A172 (cell line): ENCODE measurements at regions not wholly inside any gene's neighbourhood (a gene's known extent, or its start where the extent isn't known, plus 50 kb on each side); places are given as distances from the start of the nearest gene placed in this dataset.
"Not testable (repeated sequence)": the region's sequence is repeated elsewhere in the genome, so short reads cannot be mapped to it uniquely, and the experiment has no call there.

Experiments used
- DNase-seq: peaks from one replicate; pipeline ENCODE4 v3.0.0-alpha.2; 2015; ENCODE audit warnings: low spot score

DNA sequence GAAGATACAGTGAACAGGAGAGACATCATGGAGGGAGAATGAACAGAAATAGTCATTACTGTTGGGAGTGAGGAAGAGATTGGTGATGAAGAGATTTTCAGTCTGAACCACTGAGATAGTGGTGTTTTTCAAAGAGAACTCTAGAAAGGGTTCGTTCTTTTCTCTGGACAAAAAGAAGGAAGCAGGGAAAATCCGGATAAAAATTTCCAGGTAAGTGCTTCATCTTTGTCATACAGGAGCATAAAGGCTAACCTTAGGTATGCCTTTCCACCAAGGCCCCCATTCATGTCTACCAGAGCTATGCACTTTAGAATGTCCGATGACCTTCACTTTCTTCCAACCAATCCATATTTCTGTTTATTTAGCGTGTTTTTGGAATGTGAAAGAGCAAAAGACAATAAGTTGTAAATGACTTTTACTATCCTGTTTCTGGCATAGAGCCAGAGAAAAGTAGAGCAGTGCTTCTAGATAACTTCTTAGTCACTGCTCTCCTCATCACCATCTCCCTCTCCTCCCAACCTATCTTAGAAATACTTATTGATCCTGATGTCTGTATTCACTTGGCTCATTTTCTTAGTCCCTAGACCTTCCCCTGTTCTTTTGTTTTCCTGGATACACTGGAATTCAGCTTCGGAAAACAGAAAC, 116.5 kb downstream of the TTC6 start:
- no peak for DNase-seq

DNA sequence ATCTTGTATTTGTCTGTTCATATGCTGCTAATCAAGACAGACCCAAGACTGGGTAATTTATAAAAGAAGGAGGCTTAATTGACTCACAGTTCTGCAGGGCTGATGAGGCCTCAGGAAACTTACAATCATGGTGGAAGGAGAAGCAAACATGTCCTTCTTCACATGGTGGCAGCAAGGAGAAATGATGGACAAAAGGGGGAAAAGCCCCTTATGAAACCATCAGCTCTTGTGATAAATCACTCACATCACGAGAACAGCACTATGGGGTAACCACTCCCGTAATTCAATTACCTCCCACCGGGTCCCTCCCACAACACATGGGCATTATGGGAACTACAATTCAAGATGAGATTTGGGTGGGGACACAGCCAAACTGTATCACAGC, 117.0 kb downstream of the TTC6 start:
- DNase-seq, result not testable (repeated sequence)

DNA sequence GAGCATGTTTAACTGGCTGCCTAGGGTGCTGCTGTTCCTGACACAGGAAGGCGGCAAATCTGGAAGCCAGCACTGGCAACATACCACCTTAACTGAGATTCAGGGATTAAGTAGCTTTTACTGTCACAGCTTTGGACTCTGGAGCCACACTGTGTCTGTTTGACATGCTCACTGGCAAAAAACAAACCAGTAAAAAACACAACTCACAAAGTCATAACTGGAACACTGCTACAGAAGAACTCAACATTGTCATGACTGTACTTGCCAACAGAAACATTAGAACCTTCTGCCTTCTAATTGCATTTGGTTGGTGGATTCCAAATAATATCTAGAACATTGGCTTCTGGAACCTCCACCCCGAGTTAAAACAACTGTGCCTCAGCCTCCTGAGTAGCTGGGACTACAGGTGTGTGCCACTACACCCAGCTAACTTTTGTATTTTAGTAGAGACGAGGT, 117.6 kb downstream of the TTC6 start:
- DNase-seq, result no peak

DNA sequence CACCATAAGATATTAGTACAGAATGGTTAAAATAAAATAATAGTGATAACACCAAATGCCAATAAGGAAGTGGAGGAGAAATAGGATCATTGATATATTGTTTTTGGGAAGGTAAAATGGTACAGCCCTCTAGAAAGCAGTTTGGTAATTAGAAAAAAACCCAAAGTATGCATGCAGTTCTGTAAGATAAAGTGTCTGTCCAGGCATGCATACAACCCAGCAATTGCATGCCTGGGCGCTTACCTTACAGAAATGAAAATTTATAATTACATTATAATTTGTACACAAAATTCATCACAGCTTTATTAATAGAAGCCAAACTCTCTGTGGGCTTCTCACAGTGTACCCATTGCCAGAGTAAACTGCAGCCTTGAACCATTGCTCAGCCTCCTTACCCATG, 124.7 kb downstream of the TTC6 start:
- no peak for DNase-seq

DNA sequence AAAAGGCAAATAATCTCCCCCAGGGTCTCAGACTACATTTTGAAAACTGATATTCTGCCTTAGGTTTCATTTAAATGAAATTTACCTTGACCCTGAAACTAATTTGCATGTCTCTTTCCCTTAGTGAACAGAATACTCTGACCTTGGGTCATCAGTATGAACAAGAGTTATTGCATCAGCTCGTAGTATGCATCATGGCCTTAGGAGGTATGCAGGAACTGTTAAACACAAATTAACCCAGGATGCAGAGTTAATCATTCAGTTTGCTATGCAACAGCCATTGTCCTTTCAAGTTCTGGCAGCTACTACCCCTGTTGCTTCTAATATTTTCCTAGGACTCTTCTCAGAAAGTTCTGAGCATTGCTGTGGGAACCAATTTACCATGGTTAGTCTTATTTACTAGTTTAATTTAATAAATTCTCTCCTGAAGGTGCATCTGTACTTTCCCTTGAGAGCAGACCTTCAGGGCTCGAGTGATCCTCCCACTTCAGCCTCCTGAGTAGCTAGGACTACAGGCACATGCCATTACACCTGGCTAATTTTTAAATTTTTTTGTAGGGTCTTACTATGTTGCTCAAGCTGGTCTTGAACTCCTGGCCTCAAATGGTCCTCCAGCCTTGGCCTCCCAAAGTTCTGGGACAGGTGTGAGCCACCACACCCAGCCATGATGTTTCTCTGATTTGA, 126.7 kb downstream of the TTC6 start:
- no peak for DNase-seq

DNA sequence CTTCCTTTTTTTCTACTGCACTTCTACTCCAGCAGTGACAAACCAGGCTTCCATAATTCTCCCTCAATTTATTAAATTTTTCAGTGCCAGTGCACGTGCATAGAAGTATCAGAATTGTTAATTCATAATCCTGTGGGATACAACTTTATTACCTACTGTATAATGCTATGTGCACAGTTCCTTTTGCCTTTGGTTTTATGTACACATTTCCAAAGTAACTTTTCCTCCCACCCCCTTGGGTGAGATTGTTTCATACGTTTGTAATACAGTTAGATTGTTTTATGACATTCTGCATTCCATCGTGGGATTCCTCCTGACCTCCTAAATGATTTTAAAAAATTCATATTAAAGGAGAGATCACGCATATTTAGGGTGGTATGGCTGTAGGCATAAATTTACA, 128.1 kb downstream of the TTC6 start:
- no peak for DNase-seq

DNA sequence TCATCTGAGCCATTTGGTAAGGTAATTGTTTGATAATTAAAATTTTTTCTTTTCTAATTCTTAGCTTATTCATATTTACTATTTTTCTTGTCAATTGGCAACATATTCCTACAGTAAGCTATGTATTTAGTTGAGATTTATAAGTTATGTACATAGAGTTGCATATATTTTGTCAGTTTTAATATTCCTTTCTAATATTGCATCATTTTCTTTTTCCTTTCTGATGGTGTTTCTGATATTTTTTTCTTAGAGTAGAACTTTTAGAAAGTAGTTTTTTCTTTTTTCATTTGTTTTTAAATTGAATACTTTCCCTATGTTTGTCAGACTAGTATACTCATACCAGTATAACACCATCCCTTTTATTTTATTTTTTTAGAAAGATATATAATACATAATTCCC, 131.3 kb downstream of the TTC6 start:
- DNase-seq, result no peak

DNA sequence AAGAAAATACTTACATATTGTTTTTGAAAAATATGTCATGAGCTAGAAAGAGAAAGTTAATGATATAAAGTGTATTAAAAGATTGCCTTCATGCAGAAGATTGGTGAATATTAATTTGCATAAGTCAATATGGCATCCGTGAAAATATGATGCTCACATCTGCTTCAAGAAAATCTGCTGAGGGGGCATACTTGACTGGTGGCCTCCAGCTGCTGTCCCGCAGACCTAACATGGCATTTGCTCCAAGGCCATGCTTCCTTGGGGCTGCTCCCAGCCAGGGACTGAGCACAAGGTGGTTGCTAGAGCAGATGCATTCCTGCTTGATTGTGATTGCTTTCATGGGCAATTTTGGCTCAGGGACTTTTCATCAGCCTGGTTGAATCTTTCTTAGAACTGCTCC, 133.8 kb downstream of the TTC6 start:
- DNase-seq, result no peak

DNA sequence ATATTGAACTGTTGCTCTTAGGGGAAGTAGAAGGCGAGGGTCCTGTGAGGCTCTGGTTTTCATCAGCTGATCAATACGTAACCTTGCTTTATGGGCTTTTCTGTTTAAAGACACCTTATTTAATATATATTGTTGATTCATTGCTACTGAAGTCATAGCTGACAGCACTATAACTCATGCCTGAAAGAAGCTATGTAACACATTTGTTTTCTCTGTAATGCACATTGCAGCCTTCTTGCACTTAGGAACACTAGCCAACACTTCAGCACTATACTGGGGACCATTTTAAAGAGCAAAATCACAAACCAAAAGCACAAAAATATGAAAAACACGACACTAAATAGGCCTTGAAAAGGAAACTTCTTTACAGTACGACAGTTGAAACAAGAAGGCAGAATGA, 135.7 kb downstream of the TTC6 start:
- DNase-seq, result no peak

DNA sequence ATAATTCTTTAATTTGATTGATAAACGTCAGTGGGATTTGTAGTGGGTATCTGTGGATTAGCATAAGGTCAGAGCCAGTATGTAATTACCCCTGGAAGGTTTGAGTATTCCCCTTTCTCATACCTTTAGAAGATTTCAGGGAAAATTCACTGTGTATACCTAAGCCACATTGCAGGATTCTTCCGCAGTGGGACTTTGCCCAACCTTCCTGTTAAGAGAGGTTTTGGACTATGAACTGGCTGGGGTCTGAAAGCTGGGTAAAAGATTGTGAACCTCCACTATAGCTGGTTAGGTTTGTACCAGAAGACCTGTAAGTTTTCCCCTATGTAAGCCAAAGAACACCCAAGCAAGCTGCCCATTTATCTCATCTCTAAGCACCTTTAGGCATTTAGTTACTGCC, 150.2 kb downstream of the TTC6 start:
- no peak for DNase-seq

DNA sequence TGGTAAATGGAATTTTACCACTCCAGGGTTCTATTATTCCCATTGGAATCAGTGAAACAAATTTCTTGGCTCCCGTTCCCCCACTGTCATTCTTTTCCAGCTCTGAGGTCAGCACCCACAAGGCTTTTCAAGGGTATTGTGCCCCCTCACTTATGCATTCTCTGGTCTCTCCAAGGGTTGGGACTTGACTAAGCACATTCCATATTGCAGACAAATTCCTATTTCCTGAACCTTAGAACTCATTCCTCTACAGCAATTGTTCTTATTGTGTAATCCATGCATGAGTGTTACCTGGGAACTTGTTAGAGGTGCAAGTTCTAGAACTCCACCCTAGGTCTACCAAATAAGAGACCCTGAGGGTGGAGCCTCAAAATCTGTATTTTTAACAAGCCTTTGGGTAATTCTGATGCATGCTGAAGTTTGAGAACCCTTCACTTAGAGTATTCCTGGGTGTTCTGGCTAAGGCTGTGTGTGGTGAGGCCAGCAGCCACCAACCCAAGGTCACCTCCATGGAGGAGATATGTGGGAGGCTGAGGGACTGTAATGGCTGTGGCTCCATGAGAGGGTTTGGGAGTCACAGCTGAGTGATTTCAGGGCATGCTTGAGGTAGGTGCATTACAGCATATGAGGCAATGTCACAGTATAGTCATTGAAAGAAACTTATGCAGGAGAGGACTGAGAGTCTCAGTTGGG, 150.9 kb downstream of the TTC6 start:
- DNase-seq, result no peak

DNA sequence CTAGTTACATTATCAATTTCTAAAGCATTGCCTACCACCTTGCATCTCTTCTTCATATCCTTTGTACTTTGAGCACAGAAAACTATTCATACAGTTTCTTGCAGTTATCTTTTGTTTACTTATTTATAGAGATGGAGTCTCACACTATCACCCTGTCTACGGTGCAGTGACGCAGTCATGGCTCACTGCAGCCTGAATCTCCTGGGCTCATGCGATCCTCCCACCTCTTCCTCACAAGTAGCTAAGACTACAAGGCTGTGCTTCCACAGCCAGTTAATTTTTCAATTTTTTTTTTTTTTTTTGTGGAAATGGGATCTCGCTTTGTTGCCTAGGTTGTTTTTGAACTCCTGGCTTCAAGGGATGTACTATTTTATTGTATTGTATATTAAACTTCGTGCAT, 158.0 kb downstream of the TTC6 start:
- no peak for DNase-seq

DNA sequence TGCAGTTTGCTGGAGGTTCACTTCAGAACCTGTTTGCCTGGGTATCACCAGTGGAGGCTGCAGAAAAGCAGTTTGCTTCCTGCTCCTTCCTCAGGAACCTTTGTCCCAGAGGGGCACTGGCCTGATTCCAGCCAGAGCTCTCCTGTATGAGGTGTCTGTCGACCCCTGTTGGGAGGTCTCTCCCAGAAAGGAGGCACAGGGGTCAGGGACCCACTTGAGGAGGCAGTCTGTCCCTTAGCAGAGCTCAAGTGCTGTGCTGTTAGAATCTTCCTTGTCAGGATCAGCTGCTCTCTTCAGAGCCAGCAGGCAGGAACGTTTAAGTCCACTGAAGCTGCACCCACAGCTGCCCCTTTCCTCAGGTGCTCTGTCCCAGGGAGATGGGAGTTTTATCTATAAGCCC, 164.8 kb downstream of the TTC6 start:
- not testable (repeated sequence) for DNase-seq

DNA sequence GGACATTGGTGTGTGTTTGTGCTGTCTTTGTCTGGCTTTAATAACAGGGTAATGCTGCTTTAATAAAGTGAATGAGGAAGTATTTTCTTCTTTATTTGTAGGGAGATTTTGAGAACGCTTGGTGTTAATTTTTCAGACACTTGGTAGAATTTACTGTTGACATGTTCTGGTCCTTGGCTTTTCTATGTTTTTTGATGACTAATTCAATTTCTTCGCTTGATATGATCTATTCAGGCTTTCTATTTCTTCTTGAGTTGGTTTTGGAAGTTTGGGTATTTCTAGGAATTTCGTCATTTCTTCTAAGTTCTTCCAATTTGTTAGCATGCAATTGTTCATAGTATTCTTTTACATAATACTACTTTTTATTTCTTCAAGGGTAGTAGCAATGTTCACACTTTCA, 167.8 kb downstream of the TTC6 start:
- DNase-seq, result no peak

DNA sequence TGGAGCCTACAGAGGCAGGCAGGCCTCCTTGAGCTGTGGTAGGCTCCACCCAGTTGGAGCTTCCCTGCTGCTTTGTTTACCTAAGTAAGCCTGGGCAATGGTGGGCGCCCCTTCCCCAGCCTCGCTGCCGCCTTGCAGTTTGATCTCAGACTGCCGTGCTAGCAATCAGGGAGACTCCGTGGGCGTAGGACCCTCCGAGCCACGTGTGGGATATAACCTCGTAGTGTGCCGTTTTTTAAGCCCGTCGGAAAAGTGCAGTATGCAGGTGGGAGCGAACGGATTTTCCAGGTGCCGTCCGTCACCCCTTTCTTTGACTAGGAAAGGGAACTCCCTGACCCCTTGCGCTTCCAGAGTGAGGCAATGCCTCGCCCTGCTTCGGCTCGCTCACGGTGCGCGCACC, 176.9 kb downstream of the TTC6 start:
- not testable (repeated sequence) for DNase-seq

DNA sequence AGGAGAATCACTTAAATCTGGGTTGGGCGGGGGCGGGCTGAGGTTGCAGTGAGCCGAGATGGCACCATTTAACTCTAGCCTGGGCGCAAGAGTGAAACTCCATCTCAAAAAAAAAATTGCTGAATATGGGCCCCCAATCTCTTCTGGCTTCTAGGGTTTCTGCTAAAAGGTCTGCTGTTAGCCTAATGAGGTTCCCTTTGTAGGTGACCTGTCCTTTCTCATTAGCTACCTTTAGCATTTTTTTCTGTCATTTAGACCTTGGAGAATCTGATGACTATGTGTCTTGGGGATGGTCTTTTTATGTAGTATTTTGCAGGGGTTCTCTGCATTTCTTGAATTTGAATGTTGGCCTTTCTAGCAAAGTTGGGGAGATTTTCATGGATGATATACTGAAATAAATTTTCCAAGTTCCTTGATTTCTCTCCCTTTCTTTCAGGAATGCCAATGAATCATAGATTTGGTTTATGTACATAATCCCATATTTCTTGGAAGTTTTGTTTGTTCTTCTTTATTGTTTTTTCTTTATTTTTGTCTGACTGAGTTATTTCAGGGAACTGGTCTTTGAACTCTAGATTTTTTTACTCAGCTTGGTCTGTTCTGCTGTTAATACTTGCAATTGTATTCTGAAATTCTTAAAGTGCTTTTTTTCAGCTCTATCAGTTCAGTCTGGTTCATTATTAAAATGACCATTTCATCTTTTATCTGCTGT, 181.5 kb downstream of the TTC6 start:
- DNase-seq, result no peak

DNA sequence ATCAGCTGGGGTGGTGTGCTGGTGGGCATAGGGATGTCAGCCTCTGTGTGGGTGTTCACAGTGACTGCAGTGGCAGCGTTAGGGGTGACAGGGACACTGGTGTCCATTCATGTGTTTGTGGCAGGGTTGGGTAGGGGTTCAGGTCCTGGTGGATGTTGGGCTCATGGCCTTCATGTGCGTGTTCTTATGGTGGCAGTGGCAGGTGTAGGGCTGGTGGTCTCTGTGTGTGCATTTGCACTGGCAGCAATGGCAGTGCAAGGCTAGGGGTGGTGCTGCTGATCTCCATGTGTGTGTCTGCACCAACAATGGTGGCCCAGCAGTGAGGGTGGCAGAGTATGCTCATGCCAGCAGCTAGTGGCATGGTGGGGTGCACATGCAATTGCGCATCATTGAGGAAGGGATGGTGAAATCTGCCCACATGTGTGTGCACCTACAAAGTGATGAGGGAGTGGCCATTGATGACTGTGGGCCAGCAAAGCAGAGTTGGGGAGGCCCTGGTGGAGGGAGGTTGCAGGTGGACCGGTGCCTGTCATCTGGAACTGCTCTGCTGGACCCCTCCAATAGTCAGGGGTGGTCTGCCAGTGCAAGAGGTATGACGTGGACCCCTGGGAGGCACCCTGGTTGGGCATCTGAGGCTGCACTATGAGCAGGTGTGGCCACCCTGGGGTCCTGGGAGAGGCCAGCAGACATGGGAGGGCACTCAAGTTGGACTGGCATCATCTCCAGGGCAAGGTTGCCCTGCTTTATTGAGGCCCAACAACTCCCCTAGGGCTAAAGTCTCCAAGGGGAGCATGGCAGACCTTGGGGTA, 182.9 kb downstream of the TTC6 start:
- no peak for DNase-seq

DNA sequence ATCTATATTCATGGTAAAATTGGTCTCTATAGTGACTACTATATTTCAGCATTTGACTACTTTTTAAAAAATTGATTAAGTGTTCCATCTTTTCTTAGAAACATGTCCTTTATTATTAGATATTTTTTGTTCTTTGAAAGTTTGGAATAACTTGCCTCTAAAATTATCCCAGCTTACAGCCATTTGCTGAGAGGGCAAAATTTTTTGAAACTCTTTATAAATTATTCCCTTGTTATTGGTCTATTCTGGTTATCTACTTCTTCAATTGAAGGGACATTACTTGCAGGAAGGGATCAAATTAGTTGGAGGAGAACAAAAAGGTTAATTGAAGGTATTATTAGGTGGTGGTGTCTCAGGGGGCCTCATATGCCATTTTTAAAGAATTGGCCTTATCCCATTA, 184.1 kb downstream of the TTC6 start:
- no peak for DNase-seq

DNA sequence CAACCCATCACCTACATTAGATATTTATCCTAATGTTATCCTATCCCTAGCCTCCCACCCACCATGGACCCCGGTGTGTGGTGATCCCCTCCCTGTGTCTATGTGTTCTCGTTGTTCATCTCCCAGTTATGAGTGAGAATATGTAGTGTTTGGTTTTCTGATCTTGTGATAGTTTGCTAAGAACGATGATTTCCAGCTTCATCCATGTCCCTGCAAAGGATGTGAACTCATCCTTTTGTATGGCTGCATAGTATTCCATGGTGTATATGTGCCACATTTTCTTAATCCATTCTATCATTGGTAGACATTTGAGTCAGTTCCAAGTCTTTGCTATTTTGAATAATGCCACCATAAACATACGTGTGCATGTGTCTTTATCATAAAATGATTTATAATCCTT, 185.3 kb downstream of the TTC6 start:
- DNase-seq, result not testable (repeated sequence)

DNA sequence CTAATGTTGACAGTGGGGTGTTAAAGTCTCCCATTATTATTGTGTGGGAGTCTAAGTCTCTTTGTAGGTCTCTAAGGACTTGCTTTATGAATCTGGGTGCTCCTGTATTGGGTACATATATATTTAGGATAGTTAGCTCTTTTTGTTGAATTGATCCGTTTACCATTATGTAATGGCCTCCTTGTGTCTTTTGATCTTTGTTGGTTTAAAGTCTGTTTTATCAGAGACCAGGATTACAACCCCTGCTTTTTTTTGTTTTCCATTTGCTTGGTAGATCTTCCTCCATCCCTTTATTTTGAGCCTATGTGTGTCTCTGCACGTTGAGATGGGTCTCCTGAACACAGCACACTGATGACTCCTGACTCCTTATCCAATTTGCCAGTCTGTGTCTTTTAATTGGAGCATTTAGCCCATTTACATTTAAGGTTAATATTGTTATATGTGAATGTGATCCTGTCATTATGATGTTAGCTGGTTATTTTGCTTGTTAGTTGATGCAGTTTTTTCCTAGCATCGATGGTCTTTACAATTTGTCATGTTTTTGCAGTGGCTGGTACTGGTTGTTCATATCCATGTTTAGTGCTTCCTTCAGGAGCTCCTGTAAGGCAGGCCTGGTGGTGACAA, 188.9 kb downstream of the TTC6 start:
- not testable (repeated sequence) for DNase-seq

DNA sequence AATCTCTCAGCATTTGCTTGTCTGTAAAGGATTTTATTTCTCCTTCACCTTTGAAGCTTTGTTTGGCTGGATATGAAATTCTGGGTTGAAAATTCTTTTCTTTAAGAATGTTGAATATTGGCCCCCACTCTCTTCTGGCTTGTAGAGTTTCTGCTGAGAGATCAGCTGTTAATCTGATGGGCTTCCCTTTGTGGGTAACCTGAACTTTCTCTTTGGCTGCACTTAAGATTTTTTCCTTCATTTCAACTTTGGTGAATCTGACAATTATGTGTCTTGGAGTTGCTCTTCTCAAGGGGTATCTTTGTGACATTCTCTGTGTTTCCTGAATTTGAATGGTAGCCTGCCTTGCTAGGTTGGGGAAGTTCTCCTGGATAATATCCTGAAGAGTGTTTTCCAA, 189.4 kb downstream of the TTC6 start:
- not testable (repeated sequence) for DNase-seq
